GM18499 (cell line): ENCODE measurements at regions not wholly inside any gene's neighbourhood (a gene's known extent, or its start where the extent isn't known, plus 50 kb on each side); places are given as distances from the start of the nearest gene placed in this dataset.

ENCODE experiments used
- ATAC-seq: cut with Tn5 transposase; IDR thresholded peaks from one replicate; pipeline ENCODE4 v1.9.1; 2021; ENCODE audit warnings: moderate number of reproducible peaks; ENCODE audit not compliant: insufficient read depth, unreplicated experiment

- ATAC-seq, result no peak
Observed at GRCh38 chr3:99543796-99544195, 94.6 kb upstream of the COL8A1 start.

- ATAC-seq, result no peak
Observed at GRCh38 chr3:99542767-99543518, 95.5 kb upstream of the COL8A1 start.

GRCh38 chr3:99541181-99541580 lies 97.2 kb upstream of the COL8A1 start:
- ATAC-seq, result no peak

- no peak for ATAC-seq
Observed at GRCh38 chr3:99537416-99537815, 101.0 kb upstream of the COL8A1 start.

- ATAC-seq, result no peak
Observed at GRCh38 chr3:99536555-99537314, 101.7 kb upstream of the COL8A1 start.

- no peak for ATAC-seq
Observed at GRCh38 chr3:99534951-99535704, 103.3 kb upstream of the COL8A1 start.

- ATAC-seq, result no peak
Observed at GRCh38 chr3:99532246-99532645, 106.1 kb upstream of the COL8A1 start.

- ATAC-seq, result no peak
Observed at GRCh38 chr3:99529265-99529664, 109.1 kb upstream of the COL8A1 start.

- ATAC-seq, result no peak
Observed at GRCh38 chr3:99526921-99527320, 111.5 kb upstream of the COL8A1 start.

GRCh38 chr3:99524559-99524958 lies 113.8 kb upstream of the COL8A1 start:
- no peak for ATAC-seq

- ATAC-seq, result no peak
Observed at GRCh38 chr3:99523431-99524127, 114.8 kb upstream of the COL8A1 start.

- no peak for ATAC-seq
Observed at GRCh38 chr3:99522147-99522546, 116.2 kb upstream of the COL8A1 start.

GRCh38 chr3:99521551-99521950 lies 116.8 kb upstream of the COL8A1 start:
- ATAC-seq, result no peak

GRCh38 chr3:99520513-99520912 lies 117.9 kb upstream of the COL8A1 start:
- no peak for ATAC-seq

GRCh38 chr3:99516936-99517335 lies 121.5 kb upstream of the COL8A1 start:
- no peak for ATAC-seq

GRCh38 chr3:99515891-99516290 lies 122.5 kb upstream of the COL8A1 start:
- no peak for ATAC-seq

GRCh38 chr3:99509224-99509623 lies 129.2 kb upstream of the COL8A1 start:
- no peak for ATAC-seq

- ATAC-seq, result no peak
Observed at GRCh38 chr3:99508191-99508590, 130.2 kb upstream of the COL8A1 start.

- peak; percentile 99 for ATAC-seq
Observed at GRCh38 chr3:99505646-99506269, 132.6 kb upstream of the COL8A1 start.

- ATAC-seq, result no peak
Observed at GRCh38 chr3:99505200-99505599, 133.2 kb upstream of the COL8A1 start.
